Endodermal cell (in vitro differentiated cells): ENCODE measurements at regions not wholly inside any gene's neighbourhood (a gene's known extent, or its start where the extent isn't known, plus 50 kb on each side); places are given as distances from the start of the nearest gene placed in this dataset.

Source experiments
- DNase-seq: peaks from one replicate; pipeline ENCODE4 v3.0.0-alpha.2; 2017
- H3K27ac ChIP-seq: 2 replicates; pipeline ENCODE4 v1.5.1; 2013; ENCODE audit warnings: mild to moderate bottlenecking, low read depth, low read length, moderate library complexity
- H3K27me3 ChIP-seq: 2 replicates; pipeline ENCODE4 v1.6.1; 2013; ENCODE audit warnings: mild to moderate bottlenecking, low read length, moderate library complexity; ENCODE audit not compliant: insufficient read depth, control insufficient read depth, poor library complexity, severe bottlenecking
- H3K36me3 ChIP-seq: 2 replicates; pipeline ENCODE4 v1.7.0; 2013; ENCODE audit warnings: mild to moderate bottlenecking, low read length, moderate library complexity; ENCODE audit not compliant: control insufficient read depth, insufficient read depth
- H3K4me1 ChIP-seq: one replicate; pipeline ENCODE4 v1.7.0; 2013; ENCODE audit warnings: low read length; ENCODE audit not compliant: control insufficient read depth, insufficient read depth
- H3K4me3 ChIP-seq: 2 replicates; pipeline ENCODE4 v1.5.1; 2013; ENCODE audit warnings: mild to moderate bottlenecking, low read length, moderate library complexity
- H3K9ac ChIP-seq: 2 replicates; pipeline ENCODE4 v1.6.1; 2013; ENCODE audit warnings: mild to moderate bottlenecking, low read length, moderate library complexity; ENCODE audit not compliant: poor library complexity, severe bottlenecking; ENCODE audit errors: extremely low read depth
- H3K9me3 ChIP-seq: 2 replicates; pipeline ENCODE4 v1.6.1; 2013; ENCODE audit warnings: mild to moderate bottlenecking, low read length, moderate library complexity; ENCODE audit not compliant: control insufficient read depth
- H3K27ac Mint-ChIP-seq: 2 replicates; pipeline ENCODE4 v1.8.0; 2020; ENCODE audit warnings: mixed read lengths
- H3K27me3 Mint-ChIP-seq: 2 replicates; pipeline ENCODE4 v1.8.0; 2021; ENCODE audit warnings: mild to moderate bottlenecking, mixed read lengths; ENCODE audit not compliant: insufficient read depth
- H3K36me3 Mint-ChIP-seq: 2 replicates; pipeline ENCODE4 v1.8.0; 2020; ENCODE audit warnings: low read depth, mixed read lengths
- H3K4me1 Mint-ChIP-seq: 2 replicates; pipeline ENCODE4 v1.8.0; 2020; ENCODE audit warnings: mixed read lengths
- H3K4me3 Mint-ChIP-seq: 2 replicates; pipeline ENCODE4 v1.8.0; 2020; ENCODE audit warnings: mild to moderate bottlenecking, moderate library complexity, mixed read lengths
- H3K9me3 Mint-ChIP-seq: 2 replicates; pipeline ENCODE4 v1.8.0; 2020; ENCODE audit warnings: mild to moderate bottlenecking, mixed read lengths
- WGBS, 2 experiments: methylation state at CpG; one replicate each; pipeline versions ENCODE4 v1.1.5 to v1.1.7; 2013; ENCODE audit warnings: missing lambda C conversion rate in 2 of 2, mixed read lengths in 1 of 2; ENCODE audit not compliant: insufficient coverage in 1 of 2, insufficient read length in 1 of 2; 5-methylcytosine and 5-hydroxymethylcytosine counted together
- TF ChIP-seq, protein P1 (sequence below): fragments of 200-600 bp; sonication (generic); conservative IDR thresholded peaks from 2 replicates; pipeline ENCODE4 v1.5.0; 2021; ENCODE audit warnings: antibody characterized with exemption, mild to moderate bottlenecking

DNA sequence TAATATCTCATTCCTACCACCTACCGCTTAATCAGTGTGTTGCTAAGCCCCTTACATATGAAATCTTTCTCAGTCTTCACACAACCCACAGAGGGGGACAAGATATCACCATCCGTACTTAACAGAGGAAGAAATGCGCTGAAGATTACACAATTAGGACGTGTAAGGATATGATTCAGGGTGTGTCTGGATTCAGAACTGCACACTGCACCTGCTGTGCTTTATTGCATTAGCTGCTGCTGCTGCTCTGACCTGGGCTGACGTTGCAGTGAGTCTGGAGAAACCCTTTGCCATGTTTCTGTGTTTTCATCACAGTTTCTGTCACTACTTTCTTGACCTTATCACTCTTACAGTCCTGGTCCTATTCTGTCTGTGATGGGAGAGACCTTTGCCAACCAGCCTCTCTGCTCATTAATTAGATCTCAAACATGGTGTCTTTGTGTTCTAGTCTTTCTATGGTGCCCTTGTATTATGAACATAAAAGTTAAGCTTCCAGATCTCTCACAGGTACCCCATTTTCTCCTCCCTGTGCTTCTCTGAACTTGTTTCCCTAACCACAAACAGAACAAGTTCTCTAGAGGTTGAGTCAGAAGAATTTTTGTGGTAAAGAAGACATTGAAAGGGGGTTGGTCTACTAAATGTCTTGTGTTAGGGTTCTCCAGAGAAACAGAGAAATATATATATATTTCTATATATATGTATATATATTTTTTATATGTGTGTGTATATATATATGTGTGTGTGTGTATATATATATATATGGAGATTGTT, 92.9 kb upstream of the CYP1B1 start:
- no peaks in the 10 kb centered on the region for H3K36me3 ChIP-seq
- Mint-ChIP-seq H3K9me3 (no peaks in the 10 kb centered on the region), H3K36me3 (no peaks in the 10 kb centered on the region), H3K27ac (no peak overlapping the region), H3K4me1 (no peaks in the 10 kb centered on the region), H3K27me3 (peaks cover 44% of the 10 kb centered on the region), H3K4me3 (no peak overlapping the region)
- no peak overlapping the region for H3K4me3 ChIP-seq
- TF ChIP-seq, protein P1, sequence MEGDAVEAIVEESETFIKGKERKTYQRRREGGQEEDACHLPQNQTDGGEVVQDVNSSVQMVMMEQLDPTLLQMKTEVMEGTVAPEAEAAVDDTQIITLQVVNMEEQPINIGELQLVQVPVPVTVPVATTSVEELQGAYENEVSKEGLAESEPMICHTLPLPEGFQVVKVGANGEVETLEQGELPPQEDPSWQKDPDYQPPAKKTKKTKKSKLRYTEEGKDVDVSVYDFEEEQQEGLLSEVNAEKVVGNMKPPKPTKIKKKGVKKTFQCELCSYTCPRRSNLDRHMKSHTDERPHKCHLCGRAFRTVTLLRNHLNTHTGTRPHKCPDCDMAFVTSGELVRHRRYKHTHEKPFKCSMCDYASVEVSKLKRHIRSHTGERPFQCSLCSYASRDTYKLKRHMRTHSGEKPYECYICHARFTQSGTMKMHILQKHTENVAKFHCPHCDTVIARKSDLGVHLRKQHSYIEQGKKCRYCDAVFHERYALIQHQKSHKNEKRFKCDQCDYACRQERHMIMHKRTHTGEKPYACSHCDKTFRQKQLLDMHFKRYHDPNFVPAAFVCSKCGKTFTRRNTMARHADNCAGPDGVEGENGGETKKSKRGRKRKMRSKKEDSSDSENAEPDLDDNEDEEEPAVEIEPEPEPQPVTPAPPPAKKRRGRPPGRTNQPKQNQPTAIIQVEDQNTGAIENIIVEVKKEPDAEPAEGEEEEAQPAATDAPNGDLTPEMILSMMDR, result no peak
- no peak overlapping the region for H3K9ac ChIP-seq
- 92 to 97% methylated on average over 5 of the region's 5 CpGs for WGBS, 2 experiments
- H3K4me1 ChIP-seq, result no peaks in the 10 kb centered on the region
- H3K9me3 ChIP-seq, result no peaks in the 10 kb centered on the region
- H3K27ac ChIP-seq, result no peak overlapping the region
- no peak for DNase-seq
- no peaks in the 10 kb centered on the region for H3K27me3 ChIP-seq

DNA sequence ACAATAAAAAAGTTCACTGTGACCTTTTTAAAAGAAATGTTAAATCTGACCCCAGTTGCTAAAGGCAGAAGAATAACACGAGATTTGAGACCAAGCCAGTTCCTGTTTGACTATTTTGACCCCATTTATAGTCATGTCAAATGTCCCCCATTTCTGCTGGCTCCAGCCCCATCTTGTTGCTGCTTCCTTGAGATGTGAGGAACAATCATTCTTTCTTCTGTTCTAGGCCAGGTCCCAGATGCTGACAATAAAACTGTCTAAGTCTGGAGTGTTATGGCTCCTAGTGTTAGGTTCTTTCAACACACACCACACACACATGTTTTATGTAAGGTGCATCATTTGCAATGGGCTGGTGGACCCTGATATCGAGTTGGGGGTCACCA, 92.0 kb upstream of the CYP1B1 start:
- Mint-ChIP-seq H3K4me1 (peaks cover under 1% of the 10 kb centered on the region), H3K4me3 (no peak overlapping the region), H3K27ac (no peak overlapping the region), H3K9me3 (no peaks in the 10 kb centered on the region), H3K36me3 (no peaks in the 10 kb centered on the region), H3K27me3 (peaks cover 44% of the 10 kb centered on the region)
- TF ChIP-seq, protein P1, result no peak
- H3K9me3 ChIP-seq, result no peaks in the 10 kb centered on the region
- no peak overlapping the region for H3K27ac ChIP-seq
- H3K4me1 ChIP-seq, result no peaks in the 10 kb centered on the region
- H3K4me3 ChIP-seq, result no peak overlapping the region
- peaks cover 5% of the 10 kb centered on the region for H3K27me3 ChIP-seq
- H3K36me3 ChIP-seq, result no peaks in the 10 kb centered on the region
- no peak overlapping the region for H3K9ac ChIP-seq
- DNase-seq, result no peak
- WGBS, 2 experiments, result 85 to 94% methylated on average over 2 of the region's 2 CpGs

DNA sequence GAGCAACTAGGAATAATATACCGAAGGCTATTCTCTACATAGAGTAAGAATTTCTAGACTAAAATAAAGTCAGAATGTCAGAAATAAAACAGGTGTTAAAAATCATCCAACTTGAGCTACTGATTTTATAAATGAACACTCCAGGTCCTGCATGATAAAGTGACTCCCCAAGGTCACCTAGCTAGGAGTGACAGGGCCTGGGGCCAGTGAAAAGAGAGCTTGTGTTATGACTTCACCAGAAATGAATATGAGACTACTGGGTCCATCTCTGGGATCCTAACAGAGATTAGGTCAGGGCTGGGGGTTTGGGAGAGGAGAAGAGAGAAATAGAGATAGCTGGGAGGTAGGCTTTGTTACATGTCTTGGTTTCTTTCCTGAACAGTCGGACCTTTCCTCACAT, 89.7 kb upstream of the CYP1B1 start:
- Histone ChIP-seq H3K9me3 (no peaks in the 10 kb centered on the region), H3K36me3 (no peaks in the 10 kb centered on the region), H3K4me3 (no peak overlapping the region), H3K9ac (no peak overlapping the region), H3K4me1 (no peaks in the 10 kb centered on the region), H3K27me3 (peaks cover 12% of the 10 kb centered on the region), H3K27ac (no peak overlapping the region)
- peaks cover 5% of the 10 kb centered on the region for H3K4me1 Mint-ChIP-seq
- DNase-seq, result no peak
- no peak overlapping the region for H3K4me3 Mint-ChIP-seq
- H3K27ac Mint-ChIP-seq, result no peak overlapping the region
- H3K9me3 Mint-ChIP-seq, result no peaks in the 10 kb centered on the region
- H3K27me3 Mint-ChIP-seq, result peaks cover 51% of the 10 kb centered on the region
- no peaks in the 10 kb centered on the region for H3K36me3 Mint-ChIP-seq
- 92 to 100% methylated on average over 1 to 2 of the region's 2 CpGs for WGBS, 2 experiments
- TF ChIP-seq, protein P1, result no peak
